LoVo (cell line): ENCODE measurements at regions not wholly inside any gene's neighbourhood (a gene's known extent, or its start where the extent isn't known, plus 50 kb on each side); places are given as distances from the start of the nearest gene placed in this dataset.
"Not testable (repeated sequence)": the region's sequence is repeated elsewhere in the genome, so short reads cannot be mapped to it uniquely, and the experiment has no call there.

Experiments
- DNase-seq: peaks from one replicate; pipeline ENCODE4 v3.0.0-alpha.2; 2016; ENCODE audit warnings: low spot score

DNA sequence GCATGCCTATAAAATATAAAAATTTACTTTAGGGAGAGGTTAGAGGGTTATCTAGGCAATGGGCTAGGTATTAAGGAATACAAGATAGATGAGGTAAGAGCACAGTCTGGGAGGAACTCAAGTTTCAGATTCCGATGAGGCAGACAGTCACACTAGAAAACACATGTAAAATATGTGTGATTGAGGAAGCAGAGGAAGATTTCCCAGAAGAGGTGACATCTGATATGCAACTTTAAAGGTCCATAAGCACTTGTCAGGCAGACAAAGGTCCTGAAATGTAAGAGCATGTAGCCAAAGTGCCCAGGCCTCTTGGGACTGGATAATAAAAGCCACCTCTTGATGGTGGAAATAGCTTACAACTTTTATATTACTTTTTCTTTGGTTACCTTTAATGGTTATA, 81.1 kb upstream of the AADAT start:
- DNase-seq = no peak

DNA sequence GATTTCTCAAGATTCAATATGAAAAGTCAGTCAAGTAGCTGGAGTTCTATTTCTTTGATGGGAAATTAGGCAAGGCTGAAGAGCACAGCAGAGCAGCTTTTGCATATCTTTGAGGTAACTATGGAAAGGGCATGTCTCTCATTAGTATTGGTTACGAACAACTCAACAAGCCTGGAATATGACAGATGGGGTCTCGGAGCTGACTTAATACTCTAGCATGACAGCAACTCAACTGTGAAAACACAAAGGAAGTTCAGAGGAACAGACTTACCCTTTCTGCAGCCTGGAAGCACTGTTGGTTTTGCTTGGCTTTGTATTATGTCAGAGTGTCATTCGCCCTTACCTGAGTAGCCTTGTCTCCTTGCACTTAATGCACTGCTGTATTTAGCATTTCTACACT, 79.9 kb upstream of the AADAT start:
- DNase-seq = no peak

DNA sequence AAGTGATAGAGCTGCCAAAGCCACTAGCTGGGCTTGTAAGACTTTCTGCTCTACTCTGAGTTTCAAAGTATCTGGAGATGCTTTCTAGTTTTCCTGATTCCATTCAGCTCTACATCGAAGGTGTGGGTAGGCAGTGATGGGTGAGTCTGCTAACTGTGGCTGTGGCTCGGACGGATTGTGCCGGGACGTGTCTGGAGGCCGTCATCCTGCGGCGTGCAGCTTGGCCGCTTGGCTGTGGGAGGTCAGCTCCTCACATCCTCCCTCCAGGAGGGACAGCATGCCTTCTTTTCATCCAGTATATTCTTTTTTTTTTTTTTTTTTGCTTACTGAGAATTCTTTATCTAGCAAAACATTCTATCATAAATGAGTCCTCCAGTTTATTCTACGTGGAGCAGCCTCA, 77.9 kb upstream of the AADAT start:
- DNase-seq = no peak

DNA sequence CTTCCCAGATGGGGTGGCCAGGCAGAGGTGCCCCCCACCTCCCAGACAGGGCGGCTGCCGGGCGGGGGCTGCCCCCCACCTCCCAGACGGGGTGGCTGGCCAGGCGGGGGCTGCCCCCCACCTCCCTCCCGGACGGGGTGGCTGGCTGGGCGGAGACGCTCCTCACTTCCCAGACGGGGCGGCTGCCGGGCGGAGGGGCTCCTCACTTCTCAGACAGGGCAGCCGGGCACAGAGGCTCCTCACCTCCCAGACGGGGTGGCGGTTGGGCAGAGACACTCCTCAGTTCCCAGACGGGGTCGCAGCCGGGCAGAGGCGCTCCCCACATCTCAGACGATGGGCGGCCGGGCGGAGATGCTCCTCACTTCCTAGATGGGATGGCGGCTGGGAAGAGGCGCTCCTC, 76.4 kb upstream of the AADAT start:
- DNase-seq = not testable (repeated sequence)

DNA sequence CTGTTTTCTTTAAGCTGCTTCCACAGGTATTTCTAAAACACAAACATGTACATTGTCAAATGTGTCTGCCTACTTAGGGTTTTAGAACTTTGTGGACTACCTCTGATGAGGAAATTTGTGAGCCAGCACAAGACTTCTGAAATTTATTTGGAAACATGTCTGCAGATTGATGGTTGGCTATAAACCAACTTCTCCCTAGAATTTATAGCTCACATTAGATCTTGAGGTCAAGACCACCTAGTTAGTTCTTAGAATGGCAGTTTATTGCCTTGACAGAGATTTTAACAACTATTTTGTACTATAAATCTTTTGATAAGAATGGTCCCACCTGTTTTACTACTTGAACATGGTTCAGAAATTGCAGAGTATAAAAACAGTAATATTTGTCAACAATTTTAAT, 72.7 kb upstream of the AADAT start:
- DNase-seq = no peak

DNA sequence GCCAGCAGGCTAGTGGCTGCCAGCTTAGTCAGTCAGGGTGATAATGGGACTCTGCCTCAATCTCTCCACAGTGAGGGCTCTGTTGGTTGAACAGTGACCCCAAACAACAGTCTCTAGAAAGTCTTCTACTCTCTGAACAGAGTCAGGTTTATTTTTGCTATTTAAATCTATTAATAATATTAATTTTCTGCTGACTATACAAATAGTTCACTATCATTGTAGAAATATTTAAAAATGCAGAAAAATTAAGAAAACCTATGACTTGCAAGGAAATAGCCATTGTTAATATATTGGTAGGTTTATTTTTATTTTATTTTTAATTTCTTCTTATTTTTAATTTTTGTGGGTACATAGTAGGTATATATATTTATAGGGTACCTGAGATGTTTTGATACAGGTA, 67.9 kb upstream of the AADAT start:
- DNase-seq = no peak

DNA sequence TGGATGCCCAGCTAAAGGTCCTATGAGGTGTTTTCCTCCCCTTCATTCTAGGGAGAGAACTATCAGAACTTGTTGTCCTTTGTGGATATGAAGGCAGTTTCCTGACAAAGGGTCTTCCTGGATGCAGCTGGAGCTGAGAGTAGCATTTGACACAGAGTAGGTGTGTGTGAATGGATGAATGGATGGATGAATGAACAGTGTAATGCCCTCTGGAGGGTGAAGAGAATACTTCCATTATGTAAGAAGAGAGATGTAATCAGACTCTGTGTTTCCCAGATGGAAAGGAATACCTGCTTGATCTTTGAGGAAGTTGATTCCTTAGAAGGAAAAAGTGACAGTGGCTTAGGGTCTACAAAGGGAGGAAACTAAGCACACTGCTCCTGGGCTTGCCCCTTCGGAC, 55.4 kb upstream of the AADAT start:
- DNase-seq = no peak

DNA sequence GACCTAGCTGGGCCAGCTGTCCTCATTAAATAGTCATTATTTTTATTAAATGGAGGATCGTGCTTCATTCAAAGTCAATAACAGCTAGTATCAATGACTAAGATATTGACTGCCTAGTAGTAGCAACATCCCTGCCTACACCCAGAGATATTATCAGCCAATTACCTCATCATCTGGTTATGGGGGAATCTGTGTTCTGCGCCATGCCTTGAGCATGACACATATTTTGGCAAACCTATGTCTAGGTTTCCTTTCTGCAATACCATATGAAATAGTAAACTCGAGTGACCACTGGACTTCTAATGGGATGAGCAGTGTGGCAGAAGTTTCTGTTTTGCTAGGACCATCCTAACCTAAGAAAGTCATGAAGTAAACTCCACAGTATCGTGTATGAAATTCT, 50.0 kb upstream of the AADAT start:
- no peak for DNase-seq
